ENCODE measurements at regions not wholly inside any gene's neighbourhood (a gene's known extent, or its start where the extent isn't known, plus 50 kb on each side); places are given as distances from the start of the nearest gene placed in this dataset.

GRCh38 chr3:13265507-13265906 is 154.6 kb downstream of the NUP210 start:
- in situ Hi-C loops (cut with MboI) = no loop called here
- H3K9me3 ChIP-seq (replicated peaks; ENCODE audit: control insufficient read depth, insufficient read depth, low read depth, low read length) = no peaks in the 10 kb centered on the region
- no peak overlapping the region for H2AFZ ChIP-seq (ENCODE audit: low read depth, low read length)
- H3K27me3 ChIP-seq (ENCODE audit: control insufficient read depth in 2 of 2, insufficient read depth in 2 of 2, low read length in 2 of 2) = peaks cover 8 to 67% of the 10 kb centered on the region in 2 experiments
- TF ChIP-seq HMG20B (CRISPR knock-in tag; IDR thresholded peaks at IDR 0.05) (no peak), ZZZ3 (IDR thresholded peaks at IDR 0.05) (no peak), HLTF (IDR thresholded peaks at IDR 0.05) (peak; percentile 99), SLC30A9 (CRISPR knock-in tag; IDR thresholded peaks at IDR 0.05) (no peak), RBM25 (IDR thresholded peaks at IDR 0.05; ENCODE audit: low read depth, low read length, severe bottlenecking) (peak; percentile 95), ZKSCAN3 (CRISPR knock-in tag; IDR thresholded peaks at IDR 0.05) (no peak), KDM1A (IDR thresholded peaks at IDR 0.05) (peak; percentile 79 to 90), ADNP (tag; IDR thresholded peaks at IDR 0.05) (peak; percentile 93), TEAD4 (IDR thresholded peaks at IDR 0.05; ENCODE audit: low read length) (0 out of 2 replicates have a peak, but pooled peaks have one; percentile 10), TEAD4 (CRISPR knock-in tag; IDR thresholded peaks at IDR 0.05; ENCODE audit: borderline replicate concordance) (no peak), HDAC2 (IDR thresholded peaks at IDR 0.05) (peak; percentile 79), ESRRA (IDR thresholded peaks at IDR 0.05; ENCODE audit: borderline replicate concordance, low read depth) (peak; percentile 31; the same call in 1 of the 2 replicates), RCOR1 (IDR thresholded peaks at IDR 0.05; ENCODE audit: borderline replicate concordance in 1 of 2, low read depth in 2 of 2, low read length in 2 of 2) (peak in 1 of 2 experiments; percentile 85; a peak in 2 of 4 replicates), TRIM28 (IDR thresholded peaks at IDR 0.05) (peak; percentile 52; the same call in 1 of the 2 replicates), BCOR (IDR thresholded peaks at IDR 0.05) (peak; percentile 98), CBX3 (IDR thresholded peaks at IDR 0.05; ENCODE audit: borderline replicate concordance in 1 of 2, low read length in 2 of 2) (peak in 1 of 2 experiments; percentile 90; a peak in 2 of 3 replicates), PTBP1 (IDR thresholded peaks at IDR 0.05; ENCODE audit: low read depth, low read length) (peak; percentile 92), CBX1 (IDR thresholded peaks at IDR 0.05; ENCODE audit: low read depth) (peak; percentile 84; the same call in 1 of the 2 replicates), SMARCA5 (IDR thresholded peaks at IDR 0.05) (peak; percentile 98), TAF15 (IDR thresholded peaks at IDR 0.05; ENCODE audit: low read depth, low read length) (no peak), ARNT (IDR thresholded peaks at IDR 0.05) (no peak), HDAC1 (IDR thresholded peaks at IDR 0.05) (0 out of 4 replicates have a peak, but pooled peaks of 1 of the 2 experiments have one; percentile 26), CEBPZ (IDR thresholded peaks at IDR 0.05; ENCODE audit: borderline replicate concordance, low read depth, low read length) (0 out of 2 replicates have a peak, but pooled peaks have one; percentile 59)
- no peaks in the 10 kb centered on the region for H3K9me1 ChIP-seq (ENCODE audit: control insufficient read depth, insufficient read depth, low read length)
- 16% methylated on average over 2 of the region's 3 CpGs for WGBS (ENCODE audit: insufficient coverage, low coverage, missing lambda C conversion rate)
- BruUV-seq (replicated peaks) = no TSS peak
- no peak overlapping the region for H3K4me3 ChIP-seq
- FAIRE-seq (no peak), DNase-seq (ENCODE audit: extremely low read depth in 1 of 4, low spot score in 3 of 4) (no peak), ATAC-seq (no peak)
- CTCF ChIA-PET (ENCODE audit: low intra/inter-chr PET ratio) = no interaction called here
- intact Hi-C loops (cut with micrococcal nuclease) = no loop called here
- no peaks in the 10 kb centered on the region for H3K79me2 ChIP-seq (ENCODE audit: control insufficient read depth, insufficient read depth, low read length)
- POLR2A ChIA-PET = interaction anchor here (0.6 to 1.3 kb wide), 3 partner anchors 9 to 65 kb away, joined by 3 to 6 read pairs (median 3); no protein-coding TSS in a partner anchor
- H3K9ac ChIP-seq (ENCODE audit: insufficient read depth in 1 of 2, low read depth in 2 of 2, low read length in 2 of 2) = no peak overlapping the region
- no peaks in the 10 kb centered on the region for H3K36me3 ChIP-seq (ENCODE audit: control insufficient read depth, insufficient read depth, low read length)
- no peak overlapping the region for H3K27ac ChIP-seq (ENCODE audit: extremely low read depth, low read depth, low read length)
- peaks cover 10 to 14% of the 10 kb centered on the region in 2 experiments; a peak in 3 of 5 replicates for H3K4me1 ChIP-seq (replicated peaks in 1 of 2; ENCODE audit: control insufficient read depth in 2 of 2, insufficient read depth in 2 of 2, low read length in 2 of 2)
- peaks cover 8% of the 10 kb centered on the region; the same call in 1 of the 2 replicates for H4K20me1 ChIP-seq (replicated peaks; ENCODE audit: control insufficient read depth, insufficient read depth, low read length)
- no peak overlapping the region for H3K4me2 ChIP-seq (ENCODE audit: insufficient read depth, low read length)

Data from K562 (cell line).